ENCODE measurements at regions not wholly inside any gene's neighbourhood (a gene's known extent, or its start where the extent isn't known, plus 50 kb on each side); places are given as distances from the start of the nearest gene placed in this dataset.
"Not testable (repeated sequence)": the region's sequence is repeated elsewhere in the genome, so short reads cannot be mapped to it uniquely, and the experiment has no call there.

DNA sequence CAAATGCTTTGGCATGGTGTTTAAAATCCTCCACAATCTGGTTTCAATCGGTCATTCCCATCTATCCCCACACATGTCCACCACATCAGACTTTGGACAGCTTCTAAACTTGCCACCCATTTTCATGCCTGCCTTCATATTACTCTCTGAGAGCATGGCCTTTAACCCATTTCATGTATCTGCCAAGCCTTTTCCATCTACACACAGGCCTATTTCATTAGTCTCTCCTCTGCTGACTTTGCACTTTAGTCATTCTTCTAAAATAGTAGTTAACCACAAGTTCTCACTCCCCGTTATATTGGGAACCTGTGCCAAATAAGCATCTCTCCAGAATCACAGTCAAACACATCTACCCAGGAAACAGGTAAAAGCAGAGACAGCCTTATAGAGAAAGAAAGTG, 142.2 kb downstream of the MZT1 start:
- no peak for DNase-seq (ENCODE audit: low read depth)

DNA sequence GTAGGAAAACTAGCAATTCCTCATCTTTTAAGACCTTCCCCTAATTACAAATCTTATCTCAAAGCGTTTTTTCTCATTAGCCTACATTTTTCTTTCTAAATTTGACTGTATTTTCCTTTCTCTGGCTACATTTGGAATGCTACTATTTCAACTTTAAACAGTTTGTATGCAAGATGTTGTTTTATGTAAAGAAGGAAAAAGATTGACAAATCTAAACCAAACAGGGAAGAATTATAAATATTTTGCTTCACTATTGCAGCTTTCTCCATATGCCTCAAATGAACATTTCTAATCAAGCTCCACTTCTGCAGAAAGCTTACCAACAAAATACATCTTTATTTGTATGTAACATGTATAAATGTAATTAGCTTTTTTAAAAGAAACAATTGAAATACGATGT, 156.2 kb downstream of the MZT1 start:
- DNase-seq (ENCODE audit: low read depth), result no peak

DNA sequence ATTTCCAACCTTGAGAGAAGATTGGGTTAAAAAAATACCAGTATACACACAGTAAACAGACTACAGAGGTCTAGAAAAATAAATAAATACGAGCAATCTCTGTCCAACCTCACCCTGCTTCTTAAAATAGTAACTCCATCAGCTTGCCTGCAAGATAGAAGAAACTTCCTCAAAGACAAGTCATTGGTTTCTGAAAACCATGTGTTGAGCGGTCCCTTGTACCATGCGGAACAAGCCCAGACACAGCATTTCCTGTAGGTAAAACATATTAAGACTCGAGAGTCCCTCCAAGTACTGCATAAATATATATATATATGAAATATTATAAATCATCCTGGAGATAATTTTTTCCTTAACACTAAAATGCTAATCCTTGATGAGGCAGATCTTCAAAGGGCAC, 157.4 kb downstream of the MZT1 start:
- DNase-seq (ENCODE audit: low read depth), result no peak

DNA sequence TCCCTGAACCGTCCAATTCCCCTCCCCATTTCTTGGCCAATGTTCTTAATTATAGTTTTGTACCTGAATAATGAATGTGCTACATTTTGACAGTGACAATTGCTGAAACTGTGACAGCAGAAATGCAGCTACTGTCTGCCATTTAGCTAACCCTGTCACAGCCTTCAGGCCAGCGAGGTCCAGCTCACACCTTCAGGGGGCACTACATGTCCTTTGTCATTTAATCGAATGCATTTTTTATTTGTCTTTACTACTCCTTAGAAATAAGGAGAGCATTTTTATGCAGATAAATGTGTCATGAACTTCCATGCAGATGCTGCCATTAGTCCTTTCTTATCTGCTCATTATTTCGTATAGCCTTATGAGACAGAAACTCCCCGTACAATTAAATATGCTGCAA, 159.9 kb downstream of the MZT1 start:
- no peak for DNase-seq (ENCODE audit: low read depth)

DNA sequence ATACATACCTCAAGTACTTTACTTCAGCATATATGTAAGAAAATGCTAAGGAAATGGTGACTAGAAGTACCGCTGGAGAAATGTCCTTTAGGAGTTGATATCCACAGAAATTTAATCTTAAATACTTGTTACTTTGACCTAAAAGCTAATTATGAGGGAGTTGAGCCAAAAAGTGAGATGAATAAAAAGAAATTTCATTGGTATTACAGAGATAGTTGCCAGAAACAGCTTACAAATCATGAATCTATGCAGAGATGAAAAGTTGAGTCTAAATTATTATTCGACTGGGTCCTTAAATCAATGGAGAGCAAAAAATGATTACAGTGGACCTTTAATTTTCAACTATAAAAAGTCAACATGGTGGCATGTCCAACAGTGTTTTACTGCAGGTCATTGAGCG, 160.9 kb downstream of the MZT1 start:
- no peak for DNase-seq (ENCODE audit: low read depth)

DNA sequence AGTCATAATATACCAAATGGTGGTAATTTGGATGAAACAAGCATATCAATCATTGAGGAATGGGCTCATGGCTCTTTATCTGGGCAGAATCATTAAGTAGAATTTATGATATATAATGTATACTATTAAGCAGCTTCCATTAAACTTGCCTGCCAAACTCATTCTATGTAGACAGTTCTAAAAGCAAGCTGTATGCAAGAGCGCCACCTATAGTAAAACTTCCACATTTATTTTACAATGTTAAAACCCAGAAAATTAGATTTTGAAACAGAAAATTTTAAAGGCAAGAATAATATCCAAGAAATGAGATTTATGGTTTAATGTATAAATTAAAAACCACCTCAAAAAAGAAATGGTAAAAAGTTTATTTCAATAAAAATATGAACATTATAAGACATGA, 161.5 kb downstream of the MZT1 start:
- no peak for DNase-seq (ENCODE audit: low read depth)

DNA sequence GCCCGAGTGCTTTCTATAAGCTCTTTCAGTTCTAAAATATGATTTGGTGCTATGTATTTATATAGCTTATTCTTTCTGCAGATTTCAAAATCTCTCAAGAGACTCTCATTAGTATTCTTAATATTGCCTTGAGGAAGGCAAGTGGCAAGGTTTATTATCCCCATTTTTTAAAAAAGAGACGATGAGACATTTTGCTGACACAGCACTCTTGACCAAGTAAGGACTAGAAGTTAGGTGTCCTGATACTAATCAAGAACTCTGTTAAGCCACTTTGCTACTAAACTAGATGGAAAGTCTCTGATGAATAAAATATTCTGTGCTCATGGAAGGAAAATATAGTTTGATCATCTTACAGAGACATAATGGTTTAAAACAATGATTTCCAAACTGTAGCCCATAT, 164.7 kb downstream of the MZT1 start:
- no peak for DNase-seq (ENCODE audit: low read depth)

DNA sequence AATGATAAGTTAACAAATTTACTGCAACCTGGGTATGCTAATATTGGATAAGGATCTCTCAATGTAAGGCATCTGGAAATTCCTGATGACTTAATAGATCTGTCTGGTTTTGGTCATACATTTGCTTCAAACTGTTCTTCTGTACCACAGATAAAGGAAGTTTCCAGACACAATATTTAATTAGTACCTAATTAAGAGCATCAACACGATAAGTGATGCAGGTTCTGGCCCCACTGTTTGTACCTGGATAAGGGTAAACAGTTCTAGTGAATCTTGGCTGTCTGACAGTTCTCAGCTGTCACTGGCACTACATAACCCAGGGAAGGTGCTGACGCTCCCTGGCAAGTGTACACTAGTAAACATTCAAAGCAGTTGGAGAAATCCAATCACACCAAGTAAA, 165.6 kb downstream of the MZT1 start:
- DNase-seq (ENCODE audit: low read depth), result no peak

DNA sequence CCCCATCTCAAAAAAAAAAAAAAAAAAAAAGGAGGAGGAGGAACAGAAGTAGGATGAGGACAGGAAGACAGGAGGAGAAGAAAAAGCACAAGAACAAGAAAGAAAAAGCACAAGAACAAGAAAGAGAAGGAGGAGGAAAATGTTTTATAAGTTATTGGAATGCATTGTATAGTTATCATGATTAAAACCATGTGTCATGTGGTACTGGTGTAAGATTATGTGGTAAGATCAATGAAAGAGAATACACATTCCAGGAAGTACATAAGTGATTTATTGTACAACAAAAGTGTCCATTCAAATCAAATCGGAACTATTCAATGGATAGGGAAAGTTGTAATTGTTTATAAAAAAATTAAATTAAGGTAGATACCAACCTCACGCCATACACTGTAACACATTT, 167.7 kb downstream of the MZT1 start:
- DNase-seq (ENCODE audit: low read depth), result no peak

DNA sequence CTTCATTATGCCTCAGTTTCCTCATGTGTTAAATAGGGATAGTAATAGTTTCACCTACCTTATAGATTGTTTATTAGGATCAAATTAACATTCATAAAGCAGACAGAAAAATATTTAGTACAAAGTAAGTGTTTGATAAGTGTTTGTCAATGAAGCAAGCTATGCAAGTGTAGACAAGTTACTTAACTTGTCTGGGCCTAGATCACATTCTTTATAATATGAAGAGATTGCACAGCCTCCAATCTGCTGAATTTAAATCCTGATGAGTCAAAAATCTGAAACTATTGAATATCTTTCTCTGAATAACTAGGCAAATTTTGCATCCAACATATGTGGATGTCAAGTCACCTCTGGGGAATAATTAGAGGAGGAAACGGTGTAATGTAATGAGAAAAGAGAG, 170.5 kb downstream of the MZT1 start:
- no peak for DNase-seq (ENCODE audit: low read depth)

DNA sequence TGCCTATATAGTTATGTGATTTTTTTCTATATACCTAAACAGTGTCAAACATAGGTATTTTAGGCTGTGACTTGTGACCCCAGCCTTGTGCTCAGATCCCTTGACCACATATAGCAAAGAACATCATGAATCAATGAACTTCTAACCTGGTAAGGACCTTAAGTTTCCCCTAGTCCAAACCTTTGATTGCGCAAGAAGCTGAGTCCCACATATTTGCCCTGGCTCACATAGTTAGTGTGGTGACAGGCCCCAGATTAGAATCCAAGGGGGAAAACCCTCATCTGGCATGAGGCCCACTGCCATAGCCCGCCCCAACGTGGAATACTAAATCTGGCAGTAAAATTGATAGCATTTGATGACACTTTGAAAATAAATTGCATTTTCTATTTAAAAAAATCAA, 171.8 kb downstream of the MZT1 start:
- no peak for DNase-seq (ENCODE audit: low read depth)

DNA sequence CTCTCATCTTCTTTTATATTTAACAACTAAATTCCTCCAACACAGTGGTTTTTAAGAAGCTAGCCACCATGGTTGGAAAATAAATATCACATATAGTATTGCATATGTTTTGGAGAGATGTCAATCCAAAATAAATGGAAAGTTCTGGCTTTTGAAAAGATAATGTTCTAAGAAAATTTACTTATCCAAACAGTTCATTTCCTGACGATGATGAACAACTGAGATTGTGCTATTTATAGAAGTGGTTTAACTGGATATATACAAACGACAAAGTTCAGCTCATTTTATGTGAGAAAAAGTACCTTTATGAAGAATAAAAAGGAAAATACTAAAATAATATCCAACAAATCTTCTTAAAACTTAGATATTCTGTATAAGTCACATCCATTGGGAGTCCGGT, 174.7 kb downstream of the MZT1 start:
- DNase-seq (ENCODE audit: low read depth), result no peak

DNA sequence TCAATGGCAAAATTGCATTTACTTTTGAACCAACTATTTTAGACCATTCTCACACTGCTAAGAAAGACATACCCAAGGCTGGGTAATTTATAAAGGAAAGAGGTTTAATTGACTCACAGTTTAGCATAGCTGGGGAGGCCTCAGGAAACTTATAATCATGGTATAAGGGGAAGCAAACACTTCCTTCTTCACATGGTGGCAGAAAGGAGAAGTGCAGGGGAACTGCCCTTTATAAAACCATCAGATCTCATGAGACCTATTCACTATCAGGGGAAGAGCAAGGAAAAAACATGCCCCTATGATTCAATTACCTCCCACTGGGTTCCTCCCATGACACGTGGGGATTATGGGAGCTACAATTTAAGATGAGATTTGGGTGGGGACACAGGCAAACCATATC, 181.5 kb downstream of the MZT1 start:
- not testable (repeated sequence) for DNase-seq (ENCODE audit: low read depth)

DNA sequence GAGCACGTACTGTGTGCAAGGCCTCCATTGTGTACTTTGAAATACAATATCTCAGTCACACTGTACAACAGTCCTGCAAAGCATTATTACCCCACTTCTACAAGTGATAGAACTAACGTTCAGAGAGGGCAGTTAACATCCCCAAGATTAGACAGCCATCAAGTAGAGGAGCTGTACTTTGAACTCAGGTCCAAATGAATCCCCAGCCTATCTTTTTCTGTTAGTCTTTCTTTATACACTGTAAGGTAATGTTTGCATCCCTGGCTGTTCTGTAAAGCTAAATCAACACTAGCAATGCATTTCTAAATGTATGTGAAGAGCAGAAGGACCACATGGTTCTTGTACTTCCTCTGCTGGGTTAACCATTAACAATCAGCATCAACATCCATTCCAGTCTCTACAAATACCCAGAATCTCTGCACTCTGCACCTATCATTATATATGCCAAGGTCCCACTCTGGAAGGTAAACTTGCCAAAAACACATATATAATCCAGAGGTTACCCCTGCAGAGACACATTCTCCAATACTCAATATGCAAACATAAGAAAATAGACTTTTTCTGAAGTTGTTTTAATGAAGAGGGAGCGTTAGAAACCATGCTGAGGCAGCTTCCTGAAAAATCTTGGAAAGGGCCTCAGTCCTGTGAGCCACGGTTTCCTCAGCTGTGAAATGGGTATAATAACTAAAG, 182.3 kb downstream of the MZT1 start:
- DNase-seq (ENCODE audit: low read depth), result no peak

DNA sequence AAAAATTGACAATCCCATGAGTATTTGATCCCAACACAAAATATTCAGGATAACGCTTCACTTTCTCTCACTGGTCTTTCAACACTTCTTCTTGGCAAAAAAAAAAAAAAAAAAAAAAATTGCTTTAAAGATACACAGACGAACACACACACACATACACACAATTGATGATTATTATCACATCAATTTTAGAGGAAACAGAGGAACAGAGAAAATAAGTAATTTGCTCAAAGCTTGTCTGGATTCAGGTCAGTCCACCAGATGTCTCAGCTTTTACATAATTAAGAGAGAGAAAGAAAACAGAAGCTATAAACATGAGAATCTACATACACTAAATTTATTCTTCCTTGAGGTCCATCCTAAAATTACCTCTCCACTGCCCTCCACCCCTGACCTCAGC, 183.4 kb downstream of the MZT1 start:
- DNase-seq (ENCODE audit: low read depth), result no peak

DNA sequence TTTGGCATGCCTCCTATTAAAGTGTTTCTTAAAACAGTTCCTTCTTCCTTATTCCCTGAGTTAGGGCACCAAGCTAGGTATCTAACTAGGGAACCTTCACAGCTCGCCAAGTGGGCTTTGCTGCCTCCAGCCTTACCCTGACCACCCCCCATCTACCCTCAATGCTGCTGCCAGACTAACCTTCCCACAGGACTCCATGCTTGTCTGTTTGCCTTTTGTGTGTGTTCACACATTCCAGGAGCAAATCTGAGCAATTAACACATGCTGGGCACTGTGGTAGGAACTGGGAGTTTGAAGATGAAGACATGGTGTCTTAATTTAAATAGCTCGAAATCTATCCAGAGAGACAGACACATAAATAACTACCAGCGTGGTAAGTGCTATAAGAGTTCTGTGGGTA, 185.2 kb downstream of the MZT1 start:
- no peak for DNase-seq (ENCODE audit: low read depth)

DNA sequence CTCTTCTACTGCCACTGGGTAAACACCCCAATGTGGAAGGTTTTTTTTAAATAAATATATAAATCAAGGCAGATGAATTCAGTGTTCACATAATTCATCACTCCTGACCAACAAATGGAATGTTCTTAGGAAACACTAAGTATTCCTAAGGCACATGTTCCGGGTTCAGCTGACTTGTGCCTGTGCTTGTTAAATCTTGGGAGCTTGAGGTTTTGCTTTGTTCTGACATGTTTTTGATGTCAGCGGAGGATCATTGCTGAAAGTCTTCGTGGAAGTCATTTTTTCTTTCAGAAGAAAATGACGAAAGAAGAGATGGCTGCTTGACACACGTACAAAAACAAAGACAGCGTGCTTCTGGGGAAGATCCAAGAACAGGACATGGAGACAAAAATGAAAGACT, 185.8 kb downstream of the MZT1 start:
- no peak for DNase-seq (ENCODE audit: low read depth)

DNA sequence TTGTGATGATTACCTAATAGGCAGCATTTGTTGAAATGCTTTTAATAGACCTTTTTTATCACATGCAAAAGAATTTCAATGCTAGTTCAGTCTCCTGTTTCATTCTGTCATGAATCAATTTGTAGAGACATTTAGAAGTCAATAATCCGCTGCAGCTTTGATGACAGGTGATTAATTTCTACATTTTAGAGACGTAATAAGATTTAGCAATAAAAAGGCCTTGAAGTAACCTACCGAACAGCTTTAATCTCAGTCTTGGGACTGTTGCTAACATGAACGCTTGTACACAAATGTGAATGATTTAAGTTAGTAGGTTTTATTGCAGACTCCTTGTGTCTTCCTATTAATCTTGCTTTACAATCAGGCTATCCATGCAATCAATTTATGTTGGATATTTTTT, 186.5 kb downstream of the MZT1 start:
- DNase-seq (ENCODE audit: low read depth), result no peak

DNA sequence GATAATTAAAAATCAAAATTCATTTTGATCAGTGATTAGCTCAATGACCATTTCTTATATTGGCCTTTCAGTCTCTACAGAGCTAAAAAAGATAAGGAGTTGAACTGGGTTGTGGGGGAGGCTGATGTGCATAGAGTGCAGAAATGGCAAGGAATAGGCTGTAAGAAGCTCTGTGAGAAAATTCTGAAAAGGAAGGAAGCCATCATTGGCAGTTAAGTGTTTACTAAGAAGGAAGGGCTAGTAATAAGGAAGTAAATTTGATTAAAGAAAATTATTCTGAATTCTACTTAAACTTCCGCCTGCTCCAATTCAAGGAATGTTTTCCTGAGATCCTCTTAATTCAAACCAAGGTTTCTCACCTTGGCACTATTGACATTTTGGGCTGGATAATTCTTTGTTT, 187.5 kb downstream of the MZT1 start:
- DNase-seq (ENCODE audit: low read depth), result no peak

DNA sequence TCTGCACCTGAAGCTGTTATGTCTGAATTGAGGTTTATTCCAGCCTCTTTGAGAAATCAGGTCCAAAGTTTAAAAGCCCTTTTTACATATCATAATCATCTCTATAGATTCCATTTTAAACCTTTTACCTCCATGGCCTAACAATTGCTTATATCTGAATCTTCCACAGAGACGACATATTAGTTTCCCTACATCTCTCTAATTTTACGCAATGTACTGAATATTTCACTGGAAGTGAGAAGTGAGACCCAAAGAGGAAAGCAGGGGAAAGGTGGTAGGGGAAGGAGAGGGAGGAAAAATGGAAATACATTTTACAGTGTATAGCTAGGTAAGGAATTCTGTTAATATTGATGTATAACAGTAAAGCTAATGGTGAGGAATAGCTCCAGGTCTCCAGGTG, 189.6 kb downstream of the MZT1 start:
- DNase-seq (ENCODE audit: low read depth), result no peak

DNA sequence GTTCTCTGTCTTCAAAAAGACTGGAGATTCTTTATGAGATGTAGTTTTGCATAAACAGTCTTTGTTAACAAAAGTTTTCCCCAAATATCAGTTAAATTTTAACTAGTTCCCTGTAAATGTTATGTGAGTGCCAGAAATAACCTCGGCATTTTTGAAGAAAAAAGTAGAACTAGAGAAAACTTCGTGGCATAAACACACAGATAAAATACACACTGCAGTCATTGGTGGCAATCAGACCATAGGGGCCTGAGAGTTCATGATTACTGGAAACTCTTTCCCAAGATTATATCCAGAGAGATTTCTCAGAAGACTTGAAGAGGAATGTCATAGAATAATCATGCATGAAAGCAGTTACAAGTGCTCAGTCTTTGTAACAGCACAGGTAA, 190.0 kb downstream of the MZT1 start:
- DNase-seq (ENCODE audit: low read depth), result no peak

DNA sequence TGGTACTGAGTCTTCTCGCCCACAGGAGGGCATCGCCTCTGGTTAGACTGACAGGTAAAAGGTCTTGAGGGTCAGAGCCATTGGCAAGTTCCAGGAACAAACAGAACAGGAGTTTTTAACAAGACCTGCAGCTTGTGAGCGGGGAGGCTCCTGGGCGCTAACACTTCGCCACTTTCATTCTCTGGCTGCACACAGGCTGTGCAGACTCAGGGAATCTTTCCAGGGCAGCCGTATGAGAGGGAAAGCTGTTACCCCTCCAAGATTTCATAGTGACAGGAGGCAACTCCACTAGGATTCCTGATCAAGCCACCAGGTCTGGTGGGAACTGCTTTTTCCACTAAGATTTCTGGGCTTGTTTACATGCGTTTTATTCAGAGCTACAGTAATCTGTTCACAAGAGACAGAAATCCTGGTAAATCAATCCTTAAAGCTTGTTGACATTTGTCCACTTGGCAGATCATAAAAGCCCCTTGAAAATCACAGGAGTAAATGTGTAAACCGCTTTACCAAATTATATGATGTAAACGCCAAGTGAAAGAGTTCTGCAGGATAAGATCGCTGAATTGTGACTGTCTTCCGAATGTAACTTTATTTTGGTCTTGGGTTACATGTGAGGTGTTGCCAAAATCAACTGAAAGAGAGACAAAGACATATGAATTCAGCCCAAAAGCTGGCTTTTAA, 190.6 kb downstream of the MZT1 start:
- DNase-seq (ENCODE audit: low read depth), result no peak

DNA sequence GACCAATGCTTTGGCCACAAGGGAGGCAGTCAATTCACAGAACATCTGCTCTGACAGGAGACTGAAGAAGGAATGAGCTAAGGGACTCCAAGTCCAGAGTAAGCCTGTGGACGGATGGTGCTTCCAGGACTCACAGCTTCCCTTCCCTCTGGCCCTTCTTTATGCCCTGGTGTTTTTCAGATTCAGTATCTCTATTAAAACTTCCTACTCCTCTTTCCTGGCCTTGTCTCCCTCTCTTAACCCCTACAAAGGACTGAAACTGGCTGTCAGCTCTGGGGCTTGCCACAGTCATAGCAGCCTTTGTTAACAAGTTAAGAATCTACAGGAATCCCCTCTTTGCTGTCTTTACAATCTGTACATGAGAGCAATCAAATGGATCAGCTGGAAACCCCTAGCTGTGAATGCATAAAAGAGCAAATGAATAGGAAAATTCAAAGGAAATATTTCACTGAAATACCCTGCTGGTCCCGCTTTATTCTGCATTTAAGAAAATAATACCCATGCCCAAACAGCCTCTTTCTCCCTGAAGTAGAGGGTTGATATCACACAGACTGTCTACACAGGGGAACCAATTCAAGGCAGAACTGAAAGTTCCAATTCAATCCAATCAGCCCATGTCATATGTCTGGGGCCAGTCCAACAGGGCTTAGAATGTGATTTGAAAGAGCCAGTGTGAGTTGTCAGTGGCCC, 192.3 kb downstream of the MZT1 start:
- DNase-seq (ENCODE audit: low read depth), result no peak

DNA sequence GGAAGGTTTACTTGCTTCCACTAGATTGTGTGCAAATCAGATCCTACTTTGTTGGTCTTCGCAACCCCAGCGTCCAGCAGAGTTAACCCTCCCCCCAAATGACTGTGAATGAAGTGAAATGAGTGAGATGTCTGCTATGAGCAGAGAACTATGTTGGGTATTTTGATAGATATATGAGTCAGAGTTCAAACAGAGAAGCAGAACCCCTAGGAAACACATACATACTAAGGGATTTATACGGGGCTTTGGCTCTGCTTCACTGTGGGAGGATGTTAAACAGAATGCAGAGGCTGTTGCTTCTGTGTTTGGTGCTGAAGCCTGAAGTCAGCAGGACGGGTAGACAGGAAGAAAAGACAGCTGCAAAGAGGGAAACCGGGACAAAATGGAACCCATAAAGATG, 197.0 kb downstream of the MZT1 start:
- no peak for DNase-seq (ENCODE audit: low read depth)
